Fibroblast of peridontal ligament (primary cell): ENCODE measurements at regions not wholly inside any gene's neighbourhood (a gene's known extent, or its start where the extent isn't known, plus 50 kb on each side); places are given as distances from the start of the nearest gene placed in this dataset.
"Not testable (repeated sequence)": the region's sequence is repeated elsewhere in the genome, so short reads cannot be mapped to it uniquely, and the experiment has no call there.

Experiments
- DNase-seq: peaks from one replicate; pipeline ENCODE4 v3.0.0-alpha.2; 2010; ENCODE audit errors: extremely low read depth

GRCh38 chr14:71629765-71630492, 302.3 kb upstream of the RGS6 start:
- peak; percentile 48 for DNase-seq

- not testable (repeated sequence) for DNase-seq
Observed at GRCh38 chr14:71631030-71631429, 301.2 kb upstream of the RGS6 start.

- no peak for DNase-seq
Observed at GRCh38 chr14:71632440-71632946, 299.7 kb upstream of the RGS6 start.

- no peak for DNase-seq
Observed at GRCh38 chr14:71636076-71636475, 296.2 kb upstream of the RGS6 start.

GRCh38 chr14:71636820-71637471, 295.3 kb upstream of the RGS6 start:
- DNase-seq, result no peak

GRCh38 chr14:71638523-71639196, 293.6 kb upstream of the RGS6 start:
- peak; percentile 46 for DNase-seq

- no peak for DNase-seq
Observed at GRCh38 chr14:71642715-71643114, 289.5 kb upstream of the RGS6 start.

GRCh38 chr14:71645656-71646055, 286.6 kb upstream of the RGS6 start:
- peak; percentile 61 for DNase-seq

GRCh38 chr14:71646518-71646917, 285.7 kb upstream of the RGS6 start:
- DNase-seq, result no peak

- DNase-seq, result no peak
Observed at GRCh38 chr14:71647086-71647784, 285.0 kb upstream of the RGS6 start.

GRCh38 chr14:71648725-71649124, 283.5 kb upstream of the RGS6 start:
- DNase-seq, result no peak

- DNase-seq, result no peak
Observed at GRCh38 chr14:71650187-71650755, 282.0 kb upstream of the RGS6 start.

- peak; percentile 95 for DNase-seq
Observed at GRCh38 chr14:71651228-71651627, 281.0 kb upstream of the RGS6 start.

GRCh38 chr14:71652368-71652767, 279.9 kb upstream of the RGS6 start:
- no peak for DNase-seq

- DNase-seq, result no peak
Observed at GRCh38 chr14:71654810-71655209, 277.4 kb upstream of the RGS6 start.

- peak; percentile 62 for DNase-seq
Observed at GRCh38 chr14:71658261-71658860, 273.9 kb upstream of the RGS6 start.

- DNase-seq, result peak; percentile 30
Observed at GRCh38 chr14:71659159-71659558, 273.1 kb upstream of the RGS6 start.

- DNase-seq, result no peak
Observed at GRCh38 chr14:71661441-71661840, 270.8 kb upstream of the RGS6 start.

GRCh38 chr14:71662291-71662790, 269.9 kb upstream of the RGS6 start:
- no peak for DNase-seq

- peak; percentile 93 for DNase-seq
Observed at GRCh38 chr14:71665157-71665556, 267.1 kb upstream of the RGS6 start.

GRCh38 chr14:71665781-71666180, 266.4 kb upstream of the RGS6 start:
- no peak for DNase-seq
